Astrocyte (in vitro differentiated cells and primary cell): ENCODE measurements at regions not wholly inside any gene's neighbourhood (a gene's known extent, or its start where the extent isn't known, plus 50 kb on each side); places are given as distances from the start of the nearest gene placed in this dataset.

Source experiments
- DNase-seq: peaks from one replicate; pipeline ENCODE4 v3.0.0-alpha.2; 2010; ENCODE audit warnings: low read depth
- FAIRE-seq: peaks from 2 replicates; lab custom pipeline; 2011; peaks lifted over from hg19 to GRCh38; lab: Jason Lieb, UNC
- H2AFZ ChIP-seq: 2 replicates; pipeline ENCODE4 v1.6.0; 2012; ENCODE audit warnings: low read depth, low read length, inconsistent platforms
- H3K27ac ChIP-seq: 2 replicates; pipeline ENCODE4 v1.5.1; 2011; ENCODE audit warnings: low read depth, low read length, inconsistent platforms
- H3K27me3 ChIP-seq: 2 replicates; pipeline ENCODE4 v1.6.0; 2011; ENCODE audit warnings: low read length, inconsistent platforms; ENCODE audit not compliant: insufficient read depth
- H3K36me3 ChIP-seq: 2 replicates; pipeline ENCODE4 v1.5.1; 2011; ENCODE audit warnings: low read length, inconsistent platforms; ENCODE audit not compliant: insufficient read depth
- H3K4me1 ChIP-seq: 2 replicates; pipeline ENCODE4 v1.5.1; 2011; ENCODE audit warnings: low read length, inconsistent platforms; ENCODE audit not compliant: insufficient read depth
- H3K4me2 ChIP-seq: 2 replicates; pipeline ENCODE4 v1.6.0; 2012; ENCODE audit warnings: low read length, inconsistent platforms
- H3K4me3 ChIP-seq: 2 replicates; pipeline ENCODE4 v1.5.1; 2011; ENCODE audit warnings: low read depth, mild to moderate bottlenecking, low read length, inconsistent platforms; ENCODE audit not compliant: insufficient read depth
- H3K79me2 ChIP-seq: 2 replicates; pipeline ENCODE4 v1.6.0; 2012; ENCODE audit warnings: mild to moderate bottlenecking, low read length, inconsistent platforms; ENCODE audit not compliant: insufficient read depth
- H3K9ac ChIP-seq: 2 replicates; pipeline ENCODE4 v1.6.0; 2012; ENCODE audit warnings: mild to moderate bottlenecking, low read length, inconsistent platforms
- H3K9me3 ChIP-seq: 2 replicates; pipeline ENCODE4 v1.5.1; 2012; ENCODE audit warnings: low read depth, mild to moderate bottlenecking, low read length, inconsistent platforms; ENCODE audit not compliant: insufficient read depth
- H4K20me1 ChIP-seq: 2 replicates; pipeline ENCODE4 v1.6.0; 2012; ENCODE audit warnings: low read length, inconsistent platforms; ENCODE audit not compliant: insufficient read depth
- H3K27ac Mint-ChIP-seq: one replicate; pipeline ENCODE4 v1.8.0; 2021; ENCODE audit warnings: mild to moderate bottlenecking, mixed read lengths; ENCODE audit not compliant: unreplicated experiment
- H3K27me3 Mint-ChIP-seq: one replicate; pipeline ENCODE4 v1.8.0; 2021; ENCODE audit warnings: low read depth, mixed read lengths; ENCODE audit not compliant: unreplicated experiment
- H3K36me3 Mint-ChIP-seq: one replicate; pipeline ENCODE4 v1.8.0; 2021; ENCODE audit warnings: low read depth, mixed read lengths; ENCODE audit not compliant: unreplicated experiment
- H3K4me1 Mint-ChIP-seq: one replicate; pipeline ENCODE4 v1.8.0; 2021; ENCODE audit warnings: low read depth, mixed read lengths; ENCODE audit not compliant: unreplicated experiment
- H3K4me3 Mint-ChIP-seq: one replicate; pipeline ENCODE4 v1.8.0; 2021; ENCODE audit warnings: mild to moderate bottlenecking, moderate library complexity, mixed read lengths; ENCODE audit not compliant: unreplicated experiment
- H3K9me3 Mint-ChIP-seq: one replicate; pipeline ENCODE4 v1.8.0; 2021; ENCODE audit warnings: mild to moderate bottlenecking, mixed read lengths; ENCODE audit not compliant: unreplicated experiment
- EZH2 ChIP-seq: IDR thresholded peaks from 2 replicates; pipeline ENCODE4 v1.6.1; 2012; ENCODE audit warnings: mild to moderate bottlenecking, low read length, inconsistent platforms; ENCODE audit not compliant: insufficient read depth
- TF ChIP-seq, protein P1 (sequence below): IDR thresholded peaks from 2 replicates; pipeline ENCODE4 v1.5.1; 2011; ENCODE audit warnings: low read depth, mild to moderate bottlenecking, inconsistent platforms, low read length, moderate library complexity; ENCODE audit not compliant: insufficient read depth

DNA sequence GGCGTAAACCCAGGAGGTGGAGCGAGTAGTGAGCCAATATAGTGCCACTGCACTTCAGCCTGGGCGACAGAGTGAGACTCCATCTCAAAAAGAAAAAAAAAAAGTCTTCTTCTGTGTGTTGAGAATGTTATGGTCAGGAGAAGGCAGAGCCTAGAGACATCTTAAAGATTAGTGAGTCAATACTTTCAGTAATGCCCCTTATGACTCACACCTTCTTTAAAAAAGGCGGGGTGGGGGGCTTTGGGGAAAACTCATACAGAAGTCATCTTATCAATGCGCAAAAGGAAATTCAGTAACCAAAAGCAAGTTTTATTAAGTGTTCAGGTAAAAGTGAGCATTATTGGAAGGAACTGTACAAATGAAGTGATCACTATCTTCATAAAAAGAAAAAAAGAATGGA, 1369.8 kb upstream of the LRRTM3 start:
- FAIRE-seq (no peak), DNase-seq (no peak)
- no peak overlapping the region for H3K4me3 Mint-ChIP-seq
- no peak overlapping the region for H3K4me3 ChIP-seq
- no peaks in the 10 kb centered on the region for H3K36me3 ChIP-seq
- no peaks in the 10 kb centered on the region for H3K27me3 ChIP-seq
- no peak overlapping the region for H3K4me2 ChIP-seq
- H3K27ac Mint-ChIP-seq: no peak overlapping the region
- no peaks in the 10 kb centered on the region for H3K9me3 Mint-ChIP-seq
- no peaks in the 10 kb centered on the region for H3K36me3 Mint-ChIP-seq
- no peaks in the 10 kb centered on the region for H4K20me1 ChIP-seq
- no peaks in the 10 kb centered on the region for H3K4me1 ChIP-seq
- H3K9me3 ChIP-seq: no peaks in the 10 kb centered on the region
- H3K4me1 Mint-ChIP-seq: no peaks in the 10 kb centered on the region
- no peak overlapping the region for H2AFZ ChIP-seq
- H3K27me3 Mint-ChIP-seq: no peaks in the 10 kb centered on the region
- TF ChIP-seq EZH2: no peak
- TF ChIP-seq, protein P1, sequence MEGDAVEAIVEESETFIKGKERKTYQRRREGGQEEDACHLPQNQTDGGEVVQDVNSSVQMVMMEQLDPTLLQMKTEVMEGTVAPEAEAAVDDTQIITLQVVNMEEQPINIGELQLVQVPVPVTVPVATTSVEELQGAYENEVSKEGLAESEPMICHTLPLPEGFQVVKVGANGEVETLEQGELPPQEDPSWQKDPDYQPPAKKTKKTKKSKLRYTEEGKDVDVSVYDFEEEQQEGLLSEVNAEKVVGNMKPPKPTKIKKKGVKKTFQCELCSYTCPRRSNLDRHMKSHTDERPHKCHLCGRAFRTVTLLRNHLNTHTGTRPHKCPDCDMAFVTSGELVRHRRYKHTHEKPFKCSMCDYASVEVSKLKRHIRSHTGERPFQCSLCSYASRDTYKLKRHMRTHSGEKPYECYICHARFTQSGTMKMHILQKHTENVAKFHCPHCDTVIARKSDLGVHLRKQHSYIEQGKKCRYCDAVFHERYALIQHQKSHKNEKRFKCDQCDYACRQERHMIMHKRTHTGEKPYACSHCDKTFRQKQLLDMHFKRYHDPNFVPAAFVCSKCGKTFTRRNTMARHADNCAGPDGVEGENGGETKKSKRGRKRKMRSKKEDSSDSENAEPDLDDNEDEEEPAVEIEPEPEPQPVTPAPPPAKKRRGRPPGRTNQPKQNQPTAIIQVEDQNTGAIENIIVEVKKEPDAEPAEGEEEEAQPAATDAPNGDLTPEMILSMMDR: no peak
- H3K9ac ChIP-seq: no peak overlapping the region
- H3K79me2 ChIP-seq: no peaks in the 10 kb centered on the region
- H3K27ac ChIP-seq: no peak overlapping the region

DNA sequence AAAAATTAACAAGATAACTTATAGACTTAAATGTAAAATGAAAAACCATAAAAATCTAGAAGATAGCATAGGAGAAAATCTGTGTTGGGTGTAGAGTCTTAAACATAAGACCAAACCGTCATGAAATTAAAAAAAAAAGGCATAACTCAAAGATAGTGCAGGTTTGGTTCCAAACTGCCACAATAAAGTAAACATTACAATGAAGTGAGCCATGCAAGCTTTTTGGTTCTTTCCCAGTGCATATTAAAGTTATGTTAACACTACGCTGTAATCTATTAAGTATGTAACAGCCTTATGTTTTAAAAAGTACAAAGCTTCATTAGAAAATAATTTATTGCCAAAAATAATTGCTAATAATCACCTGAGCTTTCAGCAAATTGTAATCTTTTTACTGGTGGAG, 1366.5 kb upstream of the LRRTM3 start:
- H3K27me3 ChIP-seq: no peaks in the 10 kb centered on the region
- H3K36me3 ChIP-seq: no peaks in the 10 kb centered on the region
- Mint-ChIP-seq H3K4me1 (no peaks in the 10 kb centered on the region), H3K9me3 (no peaks in the 10 kb centered on the region), H3K27me3 (no peaks in the 10 kb centered on the region), H3K4me3 (no peak overlapping the region), H3K27ac (no peak overlapping the region), H3K36me3 (no peaks in the 10 kb centered on the region)
- no peaks in the 10 kb centered on the region for H3K79me2 ChIP-seq
- no peak overlapping the region for H3K27ac ChIP-seq
- no peaks in the 10 kb centered on the region for H3K4me1 ChIP-seq
- H3K9me3 ChIP-seq: no peaks in the 10 kb centered on the region
- TF ChIP-seq, protein P1: no peak
- TF ChIP-seq EZH2: no peak
- DNase-seq (no peak), FAIRE-seq (no peak)
- H3K9ac ChIP-seq: no peak overlapping the region
- H3K4me3 ChIP-seq: no peak overlapping the region
- no peaks in the 10 kb centered on the region for H4K20me1 ChIP-seq
- no peak overlapping the region for H3K4me2 ChIP-seq
- H2AFZ ChIP-seq: no peak overlapping the region

DNA sequence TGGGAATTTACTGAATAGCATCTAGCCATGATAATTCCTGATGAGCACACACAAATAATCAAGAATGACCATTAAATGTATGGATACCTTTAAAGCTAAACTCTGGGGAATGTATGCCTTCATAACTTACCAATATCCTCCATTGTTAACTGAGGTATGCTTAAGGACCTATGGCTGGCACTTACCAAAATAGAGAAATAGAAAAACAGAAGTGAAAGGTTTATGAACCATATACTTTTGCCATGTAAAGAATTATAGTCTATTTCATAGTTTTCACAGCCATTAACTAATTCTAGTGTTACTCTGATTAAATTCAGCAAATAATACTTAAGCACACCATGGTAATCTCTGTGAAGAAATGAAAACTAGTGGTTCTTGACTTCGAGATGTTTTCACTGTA, 1360.6 kb upstream of the LRRTM3 start:
- Histone ChIP-seq H4K20me1 (no peaks in the 10 kb centered on the region), H3K36me3 (no peaks in the 10 kb centered on the region), H3K9me3 (no peaks in the 10 kb centered on the region), H3K27ac (no peak overlapping the region), H3K9ac (no peak overlapping the region), H3K4me1 (peaks cover 4% of the 10 kb centered on the region), H3K79me2 (no peaks in the 10 kb centered on the region), H2AFZ (no peak overlapping the region), H3K4me3 (no peak overlapping the region), H3K27me3 (no peaks in the 10 kb centered on the region), H3K4me2 (no peak overlapping the region)
- no peak for FAIRE-seq
- Mint-ChIP-seq H3K27me3 (no peaks in the 10 kb centered on the region), H3K4me3 (no peak overlapping the region), H3K36me3 (no peaks in the 10 kb centered on the region), H3K9me3 (no peaks in the 10 kb centered on the region), H3K4me1 (no peaks in the 10 kb centered on the region), H3K27ac (no peak overlapping the region)
- TF ChIP-seq, protein P1: no peak
- TF ChIP-seq EZH2: no peak
- DNase-seq: no peak
